WTC11 (cell line): ENCODE measurements at regions not wholly inside any gene's neighbourhood (a gene's known extent, or its start where the extent isn't known, plus 50 kb on each side); places are given as distances from the start of the nearest gene placed in this dataset.

Experiments
- ATAC-seq: fragments of 200-7000 bp; cut with Tn5 transposase; 2 replicates; pipeline ENCODE4 v1.10.0; 2021; ENCODE audit warnings: mild to moderate bottlenecking, moderate library complexity
- CTCF ChIA-PET: fragments of 300-600 bp; sonication (Branson Sonifier 250); formaldehyde crosslinking; loops from one replicate; lab custom pipeline; 2021; ENCODE audit warnings: antibody characterized with exemption; lab: Charles Lee
- POLR2A ChIA-PET: fragments of 350-600 bp; sonication (Branson Sonifier 250); formaldehyde crosslinking; loops from one replicate; lab custom pipeline; 2021; ENCODE audit warnings: antibody characterized with exemption; lab: Charles Lee
- DNase-seq: peaks from one replicate; pipeline ENCODE4 v3.0.0; 2021; ENCODE audit warnings: low spot score
- H3K27ac Mint-ChIP-seq: 2 replicates; pipeline ENCODE4 v1.8.0; 2021; ENCODE audit warnings: mixed read lengths
- H3K27me3 Mint-ChIP-seq: 2 replicates; pipeline ENCODE4 v1.8.0; 2021; ENCODE audit warnings: low read depth, mild to moderate bottlenecking, moderate library complexity, mixed read lengths
- H3K36me3 Mint-ChIP-seq: 2 replicates; pipeline ENCODE4 v1.8.0; 2021; ENCODE audit warnings: mixed read lengths
- H3K4me1 Mint-ChIP-seq: 2 replicates; pipeline ENCODE4 v1.8.0; 2022; ENCODE audit warnings: mixed read lengths
- H3K4me3 Mint-ChIP-seq: 2 replicates; pipeline ENCODE4 v1.8.0; 2021; ENCODE audit warnings: mild to moderate bottlenecking, moderate library complexity, mixed read lengths
- H3K9me3 Mint-ChIP-seq: 2 replicates; pipeline ENCODE4 v1.8.0; 2021; ENCODE audit warnings: mixed read lengths
- AR ChIP-seq: fragments of 250-450 bp; sonication (Bioruptor Pico); IDR thresholded peaks from 2 replicates; pipeline ENCODE4 v1.9.0; 2021; ENCODE audit warnings: mild to moderate bottlenecking
- CBFB ChIP-seq: sonication (generic); formaldehyde crosslinking; IDR thresholded peaks from 2 replicates; pipeline ENCODE4 v1.8.1; 2022; ENCODE audit warnings: mild to moderate bottlenecking, low read depth, missing genetic modification reagents
- CREB1 ChIP-seq: sonication (generic); formaldehyde crosslinking; IDR thresholded peaks from 2 replicates; pipeline ENCODE4 v1.8.0; 2023; ENCODE audit warnings: mild to moderate bottlenecking, missing genetic modification reagents
- GTF2I ChIP-seq: fragments of 250-450 bp; sonication (Bioruptor Pico); conservative IDR thresholded peaks from 2 replicates; pipeline ENCODE4 v1.4.0; 2021; ENCODE audit warnings: mild to moderate bottlenecking
- HMGA2 ChIP-seq: fragments of 250-450 bp; sonication (Bioruptor Pico); IDR thresholded peaks from 2 replicates; pipeline ENCODE4 v1.4.0; 2021; ENCODE audit warnings: mild to moderate bottlenecking, moderate library complexity
- MLX ChIP-seq: sonication (generic); formaldehyde crosslinking; IDR thresholded peaks from 2 replicates; pipeline ENCODE4 v1.8.1; 2023; ENCODE audit warnings: mild to moderate bottlenecking, missing genetic modification reagents, moderate library complexity
- NFATC4 ChIP-seq: fragments of 250-450 bp; sonication (Bioruptor Pico); IDR thresholded peaks from 2 replicates; pipeline ENCODE4 v1.9.0; 2021; ENCODE audit warnings: mild to moderate bottlenecking
- NFYB ChIP-seq: sonication (generic); formaldehyde crosslinking; conservative IDR thresholded peaks from 2 replicates; pipeline ENCODE4 v1.8.0; 2022; ENCODE audit warnings: low read depth, missing genetic modification reagents
- RELA ChIP-seq: sonication (generic); formaldehyde crosslinking; IDR thresholded peaks from 2 replicates; pipeline ENCODE4 v1.8.1; 2022; ENCODE audit warnings: missing genetic modification reagents, mild to moderate bottlenecking, borderline replicate concordance
- STAT6 ChIP-seq: sonication (generic); formaldehyde crosslinking; conservative IDR thresholded peaks from 2 replicates; pipeline ENCODE4 v1.8.1; 2023; ENCODE audit warnings: mild to moderate bottlenecking, low read depth, missing genetic modification reagents, moderate library complexity
- TCF7 ChIP-seq: sonication (generic); formaldehyde crosslinking; IDR thresholded peaks from 2 replicates; pipeline ENCODE4 v1.8.0; 2022; ENCODE audit warnings: mild to moderate bottlenecking, low read depth, missing genetic modification reagents, moderate library complexity
- ZBTB21 ChIP-seq: sonication (generic); formaldehyde crosslinking; IDR thresholded peaks from 2 replicates; pipeline ENCODE4 v1.8.1; 2023; ENCODE audit warnings: mild to moderate bottlenecking, missing genetic modification reagents, borderline replicate concordance
- ZNF532 ChIP-seq: fragments of 250-450 bp; sonication (Bioruptor Pico); IDR thresholded peaks from 2 replicates; pipeline ENCODE4 v1.9.0; 2021; ENCODE audit warnings: mild to moderate bottlenecking, borderline replicate concordance
- ZNF671 ChIP-seq: fragments of 250-450 bp; sonication (Bioruptor Pico); IDR thresholded peaks from 2 replicates; pipeline ENCODE4 v1.8.0; 2021; ENCODE audit warnings: mild to moderate bottlenecking
- TF ChIP-seq, protein P1 (sequence below): sonication (generic); formaldehyde crosslinking; IDR thresholded peaks from 2 replicates; pipeline ENCODE4 v1.8.1; 2023; ENCODE audit warnings: mild to moderate bottlenecking, missing genetic modification reagents, moderate library complexity
- TF ChIP-seq, protein P2 (sequence below): sonication (generic); formaldehyde crosslinking; IDR thresholded peaks from 2 replicates; pipeline ENCODE4 v1.8.1; 2022; ENCODE audit warnings: low read depth, mild to moderate bottlenecking, moderate library complexity, missing genetic modification reagents, borderline replicate concordance
- TF ChIP-seq, protein P3 (sequence below): fragments of 250-450 bp; sonication (Bioruptor Pico); conservative IDR thresholded peaks from 2 replicates; pipeline ENCODE4 v1.9.0; 2021; ENCODE audit warnings: mild to moderate bottlenecking

GRCh38 chr20:61055180-61056010 is 196.7 kb upstream of the CDH4 start:
- ChIA-PET CTCF (no interaction called here), POLR2A (no interaction called here)
- Mint-ChIP-seq H3K36me3 (0 out of 2 replicates have a peak, but pooled peaks cover 3% of the 10 kb centered on the region), H3K27me3 (peaks cover 74% of the 10 kb centered on the region), H3K27ac (no peak overlapping the region), H3K4me3 (no peak overlapping the region), H3K9me3 (peaks cover 4% of the 10 kb centered on the region), H3K4me1 (peaks cover 6% of the 10 kb centered on the region)
- no peak for TF ChIP-seq ZNF532 (CRISPR knock-in tag)
- no peak for TF ChIP-seq MLX
- TF ChIP-seq ZNF671 = no peak
- no peak for TF ChIP-seq CREB1
- TF ChIP-seq, protein P1, sequence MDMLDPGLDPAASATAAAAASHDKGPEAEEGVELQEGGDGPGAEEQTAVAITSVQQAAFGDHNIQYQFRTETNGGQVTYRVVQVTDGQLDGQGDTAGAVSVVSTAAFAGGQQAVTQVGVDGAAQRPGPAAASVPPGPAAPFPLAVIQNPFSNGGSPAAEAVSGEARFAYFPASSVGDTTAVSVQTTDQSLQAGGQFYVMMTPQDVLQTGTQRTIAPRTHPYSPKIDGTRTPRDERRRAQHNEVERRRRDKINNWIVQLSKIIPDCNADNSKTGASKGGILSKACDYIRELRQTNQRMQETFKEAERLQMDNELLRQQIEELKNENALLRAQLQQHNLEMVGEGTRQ (CRISPR knock-in tag) = no peak
- no peak for TF ChIP-seq ZBTB21
- no peak for TF ChIP-seq CBFB
- DNase-seq = no peak
- no peak for ATAC-seq

DNA sequence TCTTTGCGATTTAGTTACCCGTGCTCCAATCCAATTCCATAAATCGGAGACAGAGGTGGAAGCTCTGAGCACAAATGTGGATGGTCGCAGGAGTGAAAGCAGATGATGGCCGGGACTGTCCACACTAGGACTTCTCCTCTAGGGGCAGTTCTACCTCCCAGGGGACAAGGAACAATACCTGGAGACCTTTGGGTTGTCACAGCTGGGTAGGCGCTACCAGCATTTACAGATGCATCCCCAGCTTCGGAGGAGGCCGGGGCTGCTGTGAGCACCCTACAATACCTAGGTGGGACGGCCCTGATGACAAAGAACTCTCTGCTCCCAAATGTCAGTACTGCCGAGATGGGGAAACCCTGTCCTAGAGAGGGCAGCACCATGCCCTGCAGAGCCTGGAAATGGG is 195.9 kb upstream of the CDH4 start:
- Mint-ChIP-seq H3K4me3 (no peak overlapping the region), H3K9me3 (peaks cover 11% of the 10 kb centered on the region), H3K27me3 (peaks cover 74% of the 10 kb centered on the region), H3K36me3 (0 out of 2 replicates have a peak, but pooled peaks cover 3% of the 10 kb centered on the region), H3K4me1 (peaks cover 6% of the 10 kb centered on the region), H3K27ac (no peak overlapping the region)
- ChIA-PET CTCF (no interaction called here), POLR2A (no interaction called here)
- DNase-seq = no peak
- ATAC-seq = no peak
- TF ChIP-seq NFATC4 (CRISPR knock-in tag) (no peak), STAT6 (CRISPR knock-in tag) (no peak), RELA (CRISPR knock-in tag) (no peak), HMGA2 (CRISPR knock-in tag) (no peak), NFYB (no peak), TCF7 (CRISPR knock-in tag) (no peak), ZBTB21 (no peak), AR (CRISPR knock-in tag) (no peak), GTF2I (CRISPR knock-in tag) (no peak)
- TF ChIP-seq, protein P1 (CRISPR knock-in tag) = no peak
- TF ChIP-seq, protein P2, sequence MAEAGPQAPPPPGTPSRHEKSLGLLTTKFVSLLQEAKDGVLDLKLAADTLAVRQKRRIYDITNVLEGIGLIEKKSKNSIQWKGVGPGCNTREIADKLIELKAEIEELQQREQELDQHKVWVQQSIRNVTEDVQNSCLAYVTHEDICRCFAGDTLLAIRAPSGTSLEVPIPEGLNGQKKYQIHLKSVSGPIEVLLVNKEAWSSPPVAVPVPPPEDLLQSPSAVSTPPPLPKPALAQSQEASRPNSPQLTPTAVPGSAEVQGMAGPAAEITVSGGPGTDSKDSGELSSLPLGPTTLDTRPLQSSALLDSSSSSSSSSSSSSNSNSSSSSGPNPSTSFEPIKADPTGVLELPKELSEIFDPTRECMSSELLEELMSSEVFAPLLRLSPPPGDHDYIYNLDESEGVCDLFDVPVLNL = no peak
- TF ChIP-seq, protein P3, sequence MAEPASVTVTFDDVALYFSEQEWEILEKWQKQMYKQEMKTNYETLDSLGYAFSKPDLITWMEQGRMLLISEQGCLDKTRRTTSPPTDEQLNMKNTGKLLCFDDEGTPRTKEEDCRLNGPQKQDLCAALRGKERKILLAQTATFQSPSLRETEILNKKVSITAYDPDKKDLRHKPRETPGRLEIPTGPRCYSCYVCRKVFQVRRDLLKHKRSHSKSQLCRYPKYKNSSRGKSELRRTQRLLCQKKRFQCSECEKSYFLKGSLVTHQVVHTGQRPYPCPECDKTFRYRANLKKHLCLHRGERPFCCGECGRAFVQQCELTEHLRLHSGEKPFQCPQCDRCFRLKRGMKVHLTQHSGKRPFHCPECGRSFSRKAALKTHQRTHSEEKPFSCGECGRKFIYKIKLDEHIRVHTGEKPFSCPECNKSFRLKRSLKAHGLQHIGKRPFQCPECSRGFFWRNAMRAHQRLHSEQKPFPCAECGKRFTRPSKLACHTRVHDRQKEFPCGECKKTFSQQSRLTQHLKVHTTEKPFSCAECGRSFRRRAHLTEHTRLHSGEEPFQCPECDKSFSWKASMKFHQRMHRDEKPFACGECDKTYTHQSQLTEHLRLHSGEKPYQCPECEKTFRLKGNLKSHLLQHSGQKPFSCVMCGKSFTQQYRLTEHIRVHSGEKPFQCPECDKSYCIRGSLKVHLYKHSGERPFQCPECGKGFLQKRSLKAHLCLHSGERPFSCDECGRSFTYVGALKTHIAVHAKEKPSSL (CRISPR knock-in tag) = no peak
